ENCODE measurements at regions not wholly inside any gene's neighbourhood (a gene's known extent, or its start where the extent isn't known, plus 50 kb on each side); places are given as distances from the start of the nearest gene placed in this dataset.

- no peak for DNase-seq
- Histone ChIP-seq H3K27ac (ENCODE audit: low read length) (no peak overlapping the region), H4K20me1 (ENCODE audit: insufficient read depth, low read depth, low read length) (no peaks in the 10 kb centered on the region), H3K36me3 (ENCODE audit: insufficient read depth, low read length) (no peaks in the 10 kb centered on the region), H3K9me2 (replicated peaks; ENCODE audit: insufficient read depth, low read length) (no peaks in the 10 kb centered on the region), H2AFZ (ENCODE audit: low read length) (no peak overlapping the region), H3K27me3 (ENCODE audit: low read length) (no peaks in the 10 kb centered on the region), H3K79me2 (ENCODE audit: low read length) (no peaks in the 10 kb centered on the region), H3K4me1 (ENCODE audit: low read length) (no peaks in the 10 kb centered on the region), H3K4me3 (ENCODE audit: low read length) (no peak overlapping the region), H3K9ac (ENCODE audit: low read length) (no peak overlapping the region), H3K4me2 (ENCODE audit: low read depth, low read length, poor library complexity, severe bottlenecking) (no peak overlapping the region), H3K9me3 (ENCODE audit: low read length) (no peaks in the 10 kb centered on the region)
These were observed 211.9 kb upstream of the TRPM3 start for GRCh38 chr9:71333321-71333720.

- H3K4me2 ChIP-seq (ENCODE audit: low read depth, low read length, poor library complexity, severe bottlenecking), result no peak overlapping the region
- no peaks in the 10 kb centered on the region for H3K4me1 ChIP-seq (ENCODE audit: low read length)
- no peak overlapping the region for H2AFZ ChIP-seq (ENCODE audit: low read length)
- no peaks in the 10 kb centered on the region for H3K36me3 ChIP-seq (ENCODE audit: insufficient read depth, low read length)
- H3K9me2 ChIP-seq (replicated peaks; ENCODE audit: insufficient read depth, low read length), result no peaks in the 10 kb centered on the region
- no peaks in the 10 kb centered on the region for H3K9me3 ChIP-seq (ENCODE audit: low read length)
- H3K27me3 ChIP-seq (ENCODE audit: low read length), result no peaks in the 10 kb centered on the region
- H3K79me2 ChIP-seq (ENCODE audit: low read length), result no peaks in the 10 kb centered on the region
- no peaks in the 10 kb centered on the region for H4K20me1 ChIP-seq (ENCODE audit: insufficient read depth, low read depth, low read length)
- no peak for DNase-seq
- no peak overlapping the region for H3K4me3 ChIP-seq (ENCODE audit: low read length)
- H3K27ac ChIP-seq (ENCODE audit: low read length), result no peak overlapping the region
- no peak overlapping the region for H3K9ac ChIP-seq (ENCODE audit: low read length)
These were observed 210.2 kb upstream of the TRPM3 start for GRCh38 chr9:71331603-71332002.

GRCh38 chr9:71329873-71330272 is 208.5 kb upstream of the TRPM3 start:
- Histone ChIP-seq H3K36me3 (ENCODE audit: insufficient read depth, low read length) (no peaks in the 10 kb centered on the region), H3K27ac (ENCODE audit: low read length) (no peak overlapping the region), H2AFZ (ENCODE audit: low read length) (no peak overlapping the region), H3K4me3 (ENCODE audit: low read length) (no peak overlapping the region), H3K9me3 (ENCODE audit: low read length) (no peaks in the 10 kb centered on the region), H4K20me1 (ENCODE audit: insufficient read depth, low read depth, low read length) (no peaks in the 10 kb centered on the region), H3K27me3 (ENCODE audit: low read length) (no peaks in the 10 kb centered on the region), H3K9me2 (replicated peaks; ENCODE audit: insufficient read depth, low read length) (no peaks in the 10 kb centered on the region), H3K4me1 (ENCODE audit: low read length) (no peaks in the 10 kb centered on the region), H3K4me2 (ENCODE audit: low read depth, low read length, poor library complexity, severe bottlenecking) (no peak overlapping the region), H3K9ac (ENCODE audit: low read length) (no peak overlapping the region), H3K79me2 (ENCODE audit: low read length) (no peaks in the 10 kb centered on the region)
- no peak for DNase-seq

- H3K9me3 ChIP-seq (ENCODE audit: low read length), result no peaks in the 10 kb centered on the region
- H3K27me3 ChIP-seq (ENCODE audit: low read length), result no peaks in the 10 kb centered on the region
- H2AFZ ChIP-seq (ENCODE audit: low read length), result no peak overlapping the region
- no peak overlapping the region for H3K9ac ChIP-seq (ENCODE audit: low read length)
- H3K4me2 ChIP-seq (ENCODE audit: low read depth, low read length, poor library complexity, severe bottlenecking), result no peak overlapping the region
- H3K4me1 ChIP-seq (ENCODE audit: low read length), result no peaks in the 10 kb centered on the region
- H3K27ac ChIP-seq (ENCODE audit: low read length), result no peak overlapping the region
- no peak overlapping the region for H3K4me3 ChIP-seq (ENCODE audit: low read length)
- H4K20me1 ChIP-seq (ENCODE audit: insufficient read depth, low read depth, low read length), result no peaks in the 10 kb centered on the region
- H3K79me2 ChIP-seq (ENCODE audit: low read length), result no peaks in the 10 kb centered on the region
- no peaks in the 10 kb centered on the region for H3K36me3 ChIP-seq (ENCODE audit: insufficient read depth, low read length)
- DNase-seq, result no peak
- H3K9me2 ChIP-seq (replicated peaks; ENCODE audit: insufficient read depth, low read length), result no peaks in the 10 kb centered on the region
These were observed 204.9 kb upstream of the TRPM3 start for GRCh38 chr9:71326360-71326759.

- no peak overlapping the region for H3K4me3 ChIP-seq (ENCODE audit: low read length)
- no peaks in the 10 kb centered on the region for H3K36me3 ChIP-seq (ENCODE audit: insufficient read depth, low read length)
- H4K20me1 ChIP-seq (ENCODE audit: insufficient read depth, low read depth, low read length), result no peaks in the 10 kb centered on the region
- no peak for DNase-seq
- H3K4me1 ChIP-seq (ENCODE audit: low read length), result no peaks in the 10 kb centered on the region
- H3K27ac ChIP-seq (ENCODE audit: low read length), result no peak overlapping the region
- H2AFZ ChIP-seq (ENCODE audit: low read length), result no peak overlapping the region
- H3K27me3 ChIP-seq (ENCODE audit: low read length), result no peaks in the 10 kb centered on the region
- no peaks in the 10 kb centered on the region for H3K79me2 ChIP-seq (ENCODE audit: low read length)
- H3K4me2 ChIP-seq (ENCODE audit: low read depth, low read length, poor library complexity, severe bottlenecking), result no peak overlapping the region
- H3K9ac ChIP-seq (ENCODE audit: low read length), result no peak overlapping the region
- no peaks in the 10 kb centered on the region for H3K9me2 ChIP-seq (replicated peaks; ENCODE audit: insufficient read depth, low read length)
- H3K9me3 ChIP-seq (ENCODE audit: low read length), result no peaks in the 10 kb centered on the region
These were observed 201.9 kb upstream of the TRPM3 start for GRCh38 chr9:71323357-71323756.

- no peak for DNase-seq
- no peaks in the 10 kb centered on the region for H3K4me1 ChIP-seq (ENCODE audit: low read length)
- H3K9me3 ChIP-seq (ENCODE audit: low read length), result no peaks in the 10 kb centered on the region
- H4K20me1 ChIP-seq (ENCODE audit: insufficient read depth, low read depth, low read length), result no peaks in the 10 kb centered on the region
- no peaks in the 10 kb centered on the region for H3K36me3 ChIP-seq (ENCODE audit: insufficient read depth, low read length)
- no peak overlapping the region for H3K4me3 ChIP-seq (ENCODE audit: low read length)
- H3K9me2 ChIP-seq (replicated peaks; ENCODE audit: insufficient read depth, low read length), result no peaks in the 10 kb centered on the region
- H3K79me2 ChIP-seq (ENCODE audit: low read length), result no peaks in the 10 kb centered on the region
- no peak overlapping the region for H3K27ac ChIP-seq (ENCODE audit: low read length)
- H3K27me3 ChIP-seq (ENCODE audit: low read length), result no peaks in the 10 kb centered on the region
- H2AFZ ChIP-seq (ENCODE audit: low read length), result no peak overlapping the region
- no peak overlapping the region for H3K4me2 ChIP-seq (ENCODE audit: low read depth, low read length, poor library complexity, severe bottlenecking)
- H3K9ac ChIP-seq (ENCODE audit: low read length), result no peak overlapping the region
These were observed 200.9 kb upstream of the TRPM3 start for GRCh38 chr9:71322311-71322710.

- no peak overlapping the region for H3K27ac ChIP-seq (ENCODE audit: low read length)
- no peaks in the 10 kb centered on the region for H4K20me1 ChIP-seq (ENCODE audit: insufficient read depth, low read depth, low read length)
- H3K4me3 ChIP-seq (ENCODE audit: low read length), result no peak overlapping the region
- no peaks in the 10 kb centered on the region for H3K36me3 ChIP-seq (ENCODE audit: insufficient read depth, low read length)
- no peaks in the 10 kb centered on the region for H3K4me1 ChIP-seq (ENCODE audit: low read length)
- DNase-seq, result no peak
- H3K4me2 ChIP-seq (ENCODE audit: low read depth, low read length, poor library complexity, severe bottlenecking), result no peak overlapping the region
- H3K9ac ChIP-seq (ENCODE audit: low read length), result no peak overlapping the region
- H3K27me3 ChIP-seq (ENCODE audit: low read length), result no peaks in the 10 kb centered on the region
- no peaks in the 10 kb centered on the region for H3K9me2 ChIP-seq (replicated peaks; ENCODE audit: insufficient read depth, low read length)
- H3K9me3 ChIP-seq (ENCODE audit: low read length), result no peaks in the 10 kb centered on the region
- H3K79me2 ChIP-seq (ENCODE audit: low read length), result no peaks in the 10 kb centered on the region
- H2AFZ ChIP-seq (ENCODE audit: low read length), result no peak overlapping the region
These were observed 187.0 kb upstream of the TRPM3 start for GRCh38 chr9:71308454-71308853.

- no peaks in the 10 kb centered on the region for H3K9me2 ChIP-seq (replicated peaks; ENCODE audit: insufficient read depth, low read length)
- no peak overlapping the region for H3K4me2 ChIP-seq (ENCODE audit: low read depth, low read length, poor library complexity, severe bottlenecking)
- H3K9ac ChIP-seq (ENCODE audit: low read length), result no peak overlapping the region
- H3K36me3 ChIP-seq (ENCODE audit: insufficient read depth, low read length), result no peaks in the 10 kb centered on the region
- no peaks in the 10 kb centered on the region for H3K79me2 ChIP-seq (ENCODE audit: low read length)
- H3K4me1 ChIP-seq (ENCODE audit: low read length), result no peaks in the 10 kb centered on the region
- H3K27me3 ChIP-seq (ENCODE audit: low read length), result no peaks in the 10 kb centered on the region
- no peak for DNase-seq
- no peak overlapping the region for H3K27ac ChIP-seq (ENCODE audit: low read length)
- no peaks in the 10 kb centered on the region for H4K20me1 ChIP-seq (ENCODE audit: insufficient read depth, low read depth, low read length)
- no peaks in the 10 kb centered on the region for H3K9me3 ChIP-seq (ENCODE audit: low read length)
- H3K4me3 ChIP-seq (ENCODE audit: low read length), result no peak overlapping the region
- H2AFZ ChIP-seq (ENCODE audit: low read length), result no peak overlapping the region
These were observed 184.7 kb upstream of the TRPM3 start for GRCh38 chr9:71306134-71306533.

GRCh38 chr9:71303351-71303750 is 181.9 kb upstream of the TRPM3 start:
- Histone ChIP-seq H3K4me1 (ENCODE audit: low read length) (no peaks in the 10 kb centered on the region), H2AFZ (ENCODE audit: low read length) (no peak overlapping the region), H4K20me1 (ENCODE audit: insufficient read depth, low read depth, low read length) (no peaks in the 10 kb centered on the region), H3K27ac (ENCODE audit: low read length) (no peak overlapping the region), H3K36me3 (ENCODE audit: insufficient read depth, low read length) (no peaks in the 10 kb centered on the region), H3K79me2 (ENCODE audit: low read length) (no peaks in the 10 kb centered on the region), H3K9ac (ENCODE audit: low read length) (no peak overlapping the region), H3K4me3 (ENCODE audit: low read length) (no peak overlapping the region), H3K27me3 (ENCODE audit: low read length) (no peaks in the 10 kb centered on the region), H3K9me3 (ENCODE audit: low read length) (no peaks in the 10 kb centered on the region), H3K9me2 (replicated peaks; ENCODE audit: insufficient read depth, low read length) (no peaks in the 10 kb centered on the region), H3K4me2 (ENCODE audit: low read depth, low read length, poor library complexity, severe bottlenecking) (no peak overlapping the region)
- no peak for DNase-seq

All from Karpas-422 (cell line).